HEK293 (cell line): ENCODE measurements at regions not wholly inside any gene's neighbourhood (a gene's known extent, or its start where the extent isn't known, plus 50 kb on each side); places are given as distances from the start of the nearest gene placed in this dataset.

Source experiments
- ATF2 ChIP-seq: fragments of 450-650 bp; formaldehyde crosslinking; IDR thresholded peaks from 2 replicates; pipeline ENCODE4 v1.5.1; 2016; ENCODE audit warnings: missing biosample characterization, missing genetic modification characterization, low read depth
- CTCF ChIP-seq: fragments of 450-650 bp; formaldehyde crosslinking; IDR thresholded peaks from 2 replicates; pipeline ENCODE4 v1.5.1; 2016; ENCODE audit warnings: missing biosample characterization, missing genetic modification characterization
- PBX3 ChIP-seq: sonication (generic); formaldehyde crosslinking; IDR thresholded peaks from 2 replicates; pipeline ENCODE4 v1.8.1; 2022; ENCODE audit warnings: mild to moderate bottlenecking, moderate library complexity, missing genetic modification reagents
- PRDM1 ChIP-seq: fragments of 450-650 bp; formaldehyde crosslinking; IDR thresholded peaks from 2 replicates; pipeline ENCODE4; 2016; ENCODE audit warnings: missing biosample characterization, missing genetic modification characterization
- TCF7L2 ChIP-seq: IDR thresholded peaks from 2 replicates; pipeline ENCODE4 v1.6.1; 2011; ENCODE audit warnings: low read depth, mild to moderate bottlenecking, inconsistent platforms, low read length, moderate library complexity, borderline replicate concordance
- TRIM28 ChIP-seq: IDR thresholded peaks from 2 replicates; pipeline ENCODE4 v1.6.1; 2011; ENCODE audit warnings: low read length, control low read depth, borderline replicate concordance
- ZNF132 ChIP-seq: fragments of 450-650 bp; formaldehyde crosslinking; IDR thresholded peaks from 2 replicates; pipeline ENCODE4 v1.5.1; 2017; ENCODE audit warnings: missing biosample characterization, missing genetic modification characterization, borderline replicate concordance
- ZNF184 ChIP-seq: fragments of 450-650 bp; IDR thresholded peaks from 2 replicates; pipeline ENCODE4 v1.5.1; 2018; ENCODE audit warnings: missing biosample characterization, mild to moderate bottlenecking, missing genetic modification characterization
- ZNF514 ChIP-seq: fragments of 450-650 bp; formaldehyde crosslinking; IDR thresholded peaks from 2 replicates; pipeline ENCODE4 v1.5.1; 2016; ENCODE audit warnings: missing biosample characterization, missing genetic modification characterization
- ZNF629 ChIP-seq: fragments of 450-650 bp; formaldehyde crosslinking; IDR thresholded peaks from 2 replicates; pipeline ENCODE4 v1.5.1; 2017; ENCODE audit warnings: missing biosample characterization, missing genetic modification characterization
- TF ChIP-seq, protein P1 (sequence below): fragments of 450-650 bp; formaldehyde crosslinking; IDR thresholded peaks from 2 replicates; pipeline ENCODE4 v1.5.1; 2016; ENCODE audit warnings: missing biosample characterization, missing genetic modification characterization
- TF ChIP-seq, protein P2 (sequence below): fragments of 450-650 bp; formaldehyde crosslinking; IDR thresholded peaks from 2 replicates; pipeline ENCODE4 v1.5.1; 2017; ENCODE audit warnings: missing biosample characterization, mild to moderate bottlenecking, missing genetic modification characterization, moderate library complexity
- TF ChIP-seq, protein P3 (sequence below): fragments of 450-650 bp; formaldehyde crosslinking; IDR thresholded peaks from 2 replicates; pipeline ENCODE4 v1.5.1; 2016; ENCODE audit warnings: missing biosample characterization, missing genetic modification characterization

- TF ChIP-seq ZNF514 (tag by site-specific recombination): no peak
- no peak for TF ChIP-seq CTCF (tag by site-specific recombination)
- no peak for TF ChIP-seq ATF2 (tag by site-specific recombination)
- no peak for TF ChIP-seq ZNF132 (tag by site-specific recombination)
- TF ChIP-seq TRIM28: no peak
- TF ChIP-seq, protein P1, sequence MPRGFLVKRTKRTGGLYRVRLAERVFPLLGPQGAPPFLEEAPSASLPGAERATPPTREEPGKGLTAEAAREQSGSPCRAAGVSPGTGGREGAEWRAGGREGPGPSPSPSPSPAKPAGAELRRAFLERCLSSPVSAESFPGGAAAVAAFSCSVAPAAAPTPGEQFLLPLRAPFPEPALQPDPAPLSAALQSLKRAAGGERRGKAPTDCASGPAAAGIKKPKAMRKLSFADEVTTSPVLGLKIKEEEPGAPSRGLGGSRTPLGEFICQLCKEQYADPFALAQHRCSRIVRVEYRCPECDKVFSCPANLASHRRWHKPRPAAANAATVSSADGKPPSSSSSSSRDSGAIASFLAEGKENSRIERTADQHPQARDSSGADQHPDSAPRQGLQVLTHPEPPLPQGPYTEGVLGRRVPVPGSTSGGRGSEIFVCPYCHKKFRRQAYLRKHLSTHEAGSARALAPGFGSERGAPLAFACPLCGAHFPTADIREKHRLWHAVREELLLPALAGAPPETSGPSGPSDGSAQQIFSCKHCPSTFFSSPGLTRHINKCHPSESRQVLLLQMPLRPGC: no peak
- TF ChIP-seq, protein P2, sequence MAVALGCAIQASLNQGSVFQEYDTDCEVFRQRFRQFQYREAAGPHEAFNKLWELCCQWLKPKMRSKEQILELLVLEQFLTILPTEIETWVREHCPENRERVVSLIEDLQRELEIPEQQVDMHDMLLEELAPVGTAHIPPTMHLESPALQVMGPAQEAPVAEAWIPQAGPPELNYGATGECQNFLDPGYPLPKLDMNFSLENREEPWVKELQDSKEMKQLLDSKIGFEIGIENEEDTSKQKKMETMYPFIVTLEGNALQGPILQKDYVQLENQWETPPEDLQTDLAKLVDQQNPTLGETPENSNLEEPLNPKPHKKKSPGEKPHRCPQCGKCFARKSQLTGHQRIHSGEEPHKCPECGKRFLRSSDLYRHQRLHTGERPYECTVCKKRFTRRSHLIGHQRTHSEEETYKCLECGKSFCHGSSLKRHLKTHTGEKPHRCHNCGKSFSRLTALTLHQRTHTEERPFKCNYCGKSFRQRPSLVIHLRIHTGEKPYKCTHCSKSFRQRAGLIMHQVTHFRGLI (tag by site-specific recombination): no peak
- TF ChIP-seq PBX3 (CRISPR knock-in tag): no peak
- TF ChIP-seq PRDM1 (tag by site-specific recombination): no peak
- TF ChIP-seq TCF7L2: no peak
- TF ChIP-seq, protein P3, sequence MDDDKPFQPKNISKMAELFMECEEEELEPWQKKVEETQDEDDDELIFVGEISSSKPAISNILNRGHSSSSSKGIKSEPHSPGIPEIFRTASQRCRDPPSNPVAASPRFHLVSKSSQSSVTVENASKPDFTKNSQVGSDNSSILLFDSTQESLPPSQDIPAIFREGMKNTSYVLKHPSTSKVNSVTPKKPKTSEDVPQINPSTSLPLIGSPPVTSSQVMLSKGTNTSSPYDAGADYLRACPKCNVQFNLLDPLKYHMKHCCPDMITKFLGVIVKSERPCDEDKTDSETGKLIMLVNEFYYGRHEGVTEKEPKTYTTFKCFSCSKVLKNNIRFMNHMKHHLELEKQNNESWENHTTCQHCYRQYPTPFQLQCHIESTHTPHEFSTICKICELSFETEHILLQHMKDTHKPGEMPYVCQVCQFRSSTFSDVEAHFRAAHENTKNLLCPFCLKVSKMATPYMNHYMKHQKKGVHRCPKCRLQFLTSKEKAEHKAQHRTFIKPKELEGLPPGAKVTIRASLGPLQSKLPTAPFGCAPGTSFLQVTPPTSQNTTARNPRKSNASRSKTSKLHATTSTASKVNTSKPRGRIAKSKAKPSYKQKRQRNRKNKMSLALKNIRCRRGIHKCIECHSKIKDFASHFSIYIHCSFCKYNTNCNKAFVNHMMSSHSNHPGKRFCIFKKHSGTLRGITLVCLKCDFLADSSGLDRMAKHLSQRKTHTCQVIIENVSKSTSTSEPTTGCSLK: no peak
- TF ChIP-seq ZNF629: no peak
- TF ChIP-seq ZNF184 (tag by site-specific recombination): no peak
These were observed 619.7 kb downstream of the GATA3 start for GRCh38 chr10:8674230-8674629.
